DMS114 treated with DMSO at 0.1 percent for 48 hours (cell line): ENCODE measurements at regions not wholly inside any gene's neighbourhood (a gene's known extent, or its start where the extent isn't known, plus 50 kb on each side); places are given as distances from the start of the nearest gene placed in this dataset.
"Not testable (repeated sequence)": the region's sequence is repeated elsewhere in the genome, so short reads cannot be mapped to it uniquely, and the experiment has no call there.

ENCODE experiments used
- DNase-seq: peaks from one replicate; lab custom pipeline; 2025; ENCODE audit not compliant: unreplicated experiment; lab: John Stamatoyannopoulos, UW

DNA sequence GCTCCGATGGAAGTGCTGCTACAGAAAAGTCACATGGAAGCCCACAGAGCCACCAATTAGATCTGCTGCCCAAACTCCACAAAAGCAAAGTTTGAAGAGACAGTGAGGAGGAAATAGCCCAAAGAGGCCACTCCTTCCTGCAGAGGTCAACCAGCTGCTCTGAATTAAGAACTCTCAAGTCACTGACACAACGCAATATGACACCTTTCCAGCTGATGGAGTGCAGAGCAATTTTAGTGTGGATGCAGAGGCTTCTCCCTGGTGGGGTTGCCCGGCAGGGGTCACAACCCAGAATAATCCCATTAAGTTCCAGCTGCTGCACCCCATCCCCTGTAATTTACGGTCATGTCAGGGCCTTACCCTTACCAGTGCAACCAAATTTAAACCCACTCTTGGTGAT, 361.9 kb upstream of the JARID2 start:
- DNase-seq: no peak

DNA sequence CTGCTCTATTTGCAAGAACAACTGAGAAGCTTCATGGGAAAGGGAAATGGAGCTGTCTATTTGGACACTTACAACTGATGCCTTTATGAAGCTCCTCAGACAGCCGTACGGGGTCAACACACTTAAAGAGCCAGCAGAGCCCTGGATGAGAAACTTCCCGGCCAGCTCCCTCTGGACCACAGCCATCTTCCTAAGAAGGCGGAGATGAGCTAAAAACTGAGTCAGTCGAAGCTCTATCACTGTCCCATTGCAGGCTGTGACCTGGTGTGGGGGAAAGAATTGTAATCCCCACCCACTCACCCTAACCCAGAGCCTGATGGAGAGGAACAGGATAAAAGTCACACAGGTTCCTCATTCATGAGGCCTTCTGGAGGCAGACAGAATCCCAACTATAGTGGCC, 360.4 kb upstream of the JARID2 start:
- DNase-seq: no peak

DNA sequence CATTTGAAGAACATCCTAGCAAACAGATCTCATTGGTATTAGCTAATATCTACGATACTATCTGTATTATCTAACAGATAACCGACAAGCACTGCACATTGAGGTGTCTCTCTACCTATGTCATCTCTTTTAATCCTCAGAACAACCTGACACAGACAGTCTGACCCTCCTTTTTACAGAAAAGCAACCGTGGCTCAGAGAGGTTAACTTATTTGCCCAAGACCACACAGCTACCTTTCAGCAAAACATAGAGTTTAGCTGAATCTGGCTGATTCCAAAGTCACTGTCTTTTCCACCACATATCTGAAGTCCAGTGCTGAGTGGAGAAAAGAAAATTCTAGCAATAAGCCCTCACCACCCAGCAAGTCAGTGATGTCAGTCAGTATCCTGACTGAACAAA, 358.7 kb upstream of the JARID2 start:
- no peak for DNase-seq

DNA sequence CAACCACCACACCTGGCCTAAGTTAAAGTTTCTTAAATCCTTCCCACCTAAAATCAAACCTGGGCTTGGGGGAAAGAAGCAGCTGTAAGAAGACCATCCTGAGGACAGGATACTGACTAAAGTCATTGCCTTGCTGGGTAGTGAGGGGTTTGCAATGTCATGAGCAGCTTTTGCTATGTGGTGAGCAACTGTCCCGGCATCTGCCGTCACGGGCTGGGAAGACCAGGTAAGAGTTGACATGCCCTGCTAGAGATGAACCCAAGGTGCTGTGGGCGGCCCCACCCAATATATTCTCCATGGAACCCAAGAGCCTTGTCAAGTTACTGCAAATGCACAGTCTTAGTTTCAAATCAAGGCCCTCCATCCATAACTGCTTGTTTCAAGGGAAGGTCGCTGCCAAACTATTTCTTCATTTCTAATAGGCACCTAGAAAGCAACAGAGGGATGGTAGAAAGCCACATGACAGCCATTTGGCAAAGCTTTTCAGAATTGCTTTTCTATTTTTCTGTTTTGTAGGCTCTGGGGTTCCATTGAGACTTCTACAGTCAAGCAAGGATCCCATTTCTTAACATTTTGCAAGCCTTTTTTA, 357.8 kb upstream of the JARID2 start:
- no peak for DNase-seq

DNA sequence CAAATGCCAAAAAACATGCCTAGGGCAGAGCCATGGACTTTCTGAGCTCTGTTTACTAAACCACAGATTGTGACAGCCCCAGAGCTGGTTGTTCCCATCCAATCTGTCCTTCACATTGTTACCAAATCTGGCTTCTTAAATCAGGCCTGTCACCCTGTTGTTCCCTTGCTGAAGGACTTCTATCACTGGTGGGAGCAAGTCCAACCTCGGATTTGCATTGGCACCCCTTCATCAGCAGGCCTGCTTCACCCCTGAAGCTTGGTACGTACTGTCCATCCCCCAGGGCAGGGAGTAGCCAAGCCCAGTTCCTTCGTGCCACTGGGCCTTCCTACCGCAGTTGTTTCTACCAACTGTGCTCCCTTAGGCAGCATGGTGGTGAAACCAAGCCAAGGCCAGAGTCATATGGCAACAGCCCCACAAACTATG, 357.3 kb upstream of the JARID2 start:
- no peak for DNase-seq

DNA sequence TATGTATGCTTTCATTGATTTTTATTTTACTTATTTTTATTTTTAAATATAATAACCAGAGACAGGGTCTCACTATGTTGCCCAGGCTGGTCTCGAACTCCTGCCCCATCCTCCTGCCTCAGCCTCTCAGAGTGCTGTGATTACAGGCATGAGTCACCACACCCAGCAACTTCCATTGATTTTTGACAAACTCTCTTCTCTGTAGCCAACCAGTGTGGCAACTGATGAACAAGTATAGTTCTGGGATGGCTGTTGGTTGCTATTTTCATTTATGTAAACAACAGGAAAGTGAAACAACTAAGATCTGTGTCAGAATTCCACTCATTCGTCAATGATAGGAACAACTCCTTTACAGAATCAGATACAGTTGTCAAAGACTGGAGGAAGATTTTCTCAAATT, 356.7 kb upstream of the JARID2 start:
- DNase-seq: no peak

DNA sequence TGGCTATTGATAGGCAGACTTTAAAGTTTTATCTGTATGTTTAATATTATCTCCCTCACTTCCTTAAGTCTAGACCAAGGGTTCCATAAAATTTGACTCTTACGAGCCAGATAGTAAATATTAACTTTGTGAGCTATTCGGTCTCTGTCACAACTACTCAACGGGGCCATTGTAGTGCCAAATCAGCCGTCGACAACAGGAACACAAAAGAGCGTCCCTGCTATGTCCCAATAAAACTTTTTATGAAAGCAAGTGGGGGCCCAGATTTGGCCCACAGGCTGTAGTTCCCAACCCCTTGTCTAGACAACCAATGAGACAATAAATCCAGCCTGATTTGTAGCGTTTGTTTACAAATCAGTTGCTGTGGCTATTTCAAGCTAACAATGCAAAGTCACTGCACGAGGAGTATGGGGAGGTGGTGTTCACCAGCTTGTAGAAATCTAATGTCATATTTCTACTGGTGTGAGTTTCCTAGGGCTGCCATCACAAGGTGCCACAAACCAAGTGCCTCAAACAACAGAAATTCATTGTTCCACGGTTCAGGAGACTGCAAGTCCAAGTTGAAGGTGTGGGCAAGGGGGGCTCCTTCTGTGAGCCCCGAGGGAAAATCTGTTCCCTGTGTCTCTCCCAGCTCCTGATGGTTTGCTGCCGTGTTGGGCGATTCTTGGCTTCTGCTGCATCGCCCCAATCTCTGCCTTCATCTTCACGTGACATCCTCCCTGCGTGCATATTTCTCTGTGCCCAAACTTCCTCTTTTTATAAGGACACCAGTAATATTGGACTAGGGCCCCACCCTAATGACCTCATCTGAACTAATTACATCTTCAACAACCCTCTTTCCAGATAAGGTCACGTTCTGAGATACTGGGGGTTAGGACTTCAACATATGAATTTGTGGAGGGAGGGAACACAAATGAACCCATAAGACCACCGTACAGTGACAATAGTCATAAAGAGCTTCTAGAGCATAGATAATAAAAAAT, 356.0 kb upstream of the JARID2 start:
- no peak for DNase-seq

DNA sequence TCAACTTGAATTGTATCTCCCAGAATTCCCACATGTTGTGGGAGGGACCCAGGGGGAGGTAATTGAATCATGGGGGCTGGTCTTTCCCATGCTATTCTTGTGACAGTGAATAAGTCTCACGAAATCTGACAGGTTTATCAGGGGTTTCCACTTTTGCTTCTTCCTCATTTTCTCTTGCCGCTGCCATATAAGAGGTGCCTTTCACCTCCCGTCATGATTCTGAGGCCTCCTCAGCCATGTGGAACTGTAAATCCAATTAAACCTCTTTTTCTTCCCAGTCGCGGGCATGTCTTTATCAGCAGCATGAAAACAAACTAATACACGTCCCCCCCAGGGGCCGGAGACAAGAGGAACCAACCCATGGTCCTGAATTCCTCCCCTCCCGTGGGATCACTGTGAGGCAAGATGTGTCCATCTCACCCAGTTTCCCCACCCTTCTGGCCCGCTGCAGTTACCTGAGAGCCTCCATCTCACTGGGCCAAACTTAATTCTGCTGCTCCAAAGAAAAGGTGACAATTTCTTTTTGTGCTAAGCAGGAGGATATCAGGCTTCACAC, 354.0 kb upstream of the JARID2 start:
- DNase-seq: not testable (repeated sequence)

DNA sequence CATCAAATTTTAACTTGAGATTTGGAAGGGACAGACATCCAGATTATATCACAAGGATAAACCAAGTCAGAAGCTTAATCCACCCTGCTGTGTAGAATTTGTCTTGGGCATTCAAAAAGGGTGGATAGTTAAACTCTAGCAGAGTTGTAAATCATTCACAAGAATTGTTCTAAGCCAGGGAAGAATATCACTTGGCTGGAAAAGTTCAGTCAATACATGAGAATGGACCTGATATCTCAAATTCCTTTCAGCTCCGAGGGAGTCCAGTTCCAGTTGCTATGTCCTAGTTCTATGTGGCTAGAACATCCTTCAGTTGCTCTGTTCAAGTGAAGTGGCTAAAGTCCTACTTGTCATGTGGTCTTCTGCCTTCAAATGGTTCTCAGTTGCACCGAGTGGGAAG, 351.8 kb upstream of the JARID2 start:
- DNase-seq: no peak

DNA sequence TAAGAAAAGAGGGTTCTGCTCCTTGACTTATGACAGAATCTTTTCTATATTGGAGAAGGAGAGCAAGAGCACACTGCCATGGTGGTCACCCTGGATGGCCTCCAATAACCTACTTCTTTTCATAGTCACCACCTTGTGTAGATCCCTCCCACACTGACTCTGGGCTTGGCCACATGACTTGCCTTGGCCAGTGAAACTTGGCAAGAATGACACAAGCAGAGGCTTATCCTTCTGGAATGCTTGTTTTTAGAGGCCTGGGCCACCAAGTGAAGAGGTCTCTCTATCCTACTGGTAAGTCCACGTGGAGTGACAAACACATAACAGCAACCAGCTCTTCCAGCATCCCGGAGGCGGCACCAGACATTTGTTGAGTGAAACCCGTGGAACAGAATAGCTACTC, 349.4 kb upstream of the JARID2 start:
- DNase-seq: no peak

DNA sequence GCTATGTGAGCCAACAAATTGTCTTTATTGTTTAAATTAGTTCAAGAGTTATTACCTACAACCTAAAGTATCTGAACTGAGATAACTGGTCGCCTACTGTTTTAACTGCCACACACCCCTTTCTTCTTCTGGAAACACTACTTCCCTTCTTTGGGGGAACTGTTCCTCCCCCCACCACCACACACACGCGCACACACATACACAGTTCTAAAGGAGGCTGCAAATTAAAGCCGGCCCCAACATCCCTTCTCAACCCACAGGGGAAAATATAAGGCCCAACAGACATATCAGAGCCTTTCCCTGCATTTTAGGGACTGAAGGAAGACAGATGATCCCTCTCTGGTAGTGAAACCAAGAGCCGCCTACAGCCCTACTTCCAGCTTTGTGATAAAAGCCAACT, 348.0 kb upstream of the JARID2 start:
- no peak for DNase-seq

DNA sequence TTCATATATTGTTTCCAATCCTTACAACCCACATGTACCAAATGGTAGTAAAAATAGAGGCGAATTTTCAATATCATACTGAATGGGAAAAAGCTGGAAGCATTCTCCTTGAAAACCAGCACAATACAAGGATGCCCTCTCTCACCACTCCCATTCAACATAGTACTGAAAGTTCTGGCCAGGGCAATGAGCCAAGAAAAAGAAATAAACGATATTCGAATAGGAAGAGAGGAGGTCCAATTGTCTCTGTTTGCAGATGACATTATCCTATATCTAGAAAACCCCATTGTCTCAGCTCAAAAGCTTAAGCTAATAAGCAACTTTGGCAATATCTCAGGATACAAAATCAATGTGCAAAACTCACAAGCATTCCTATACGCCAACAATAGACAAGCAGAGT, 346.4 kb upstream of the JARID2 start:
- not testable (repeated sequence) for DNase-seq

DNA sequence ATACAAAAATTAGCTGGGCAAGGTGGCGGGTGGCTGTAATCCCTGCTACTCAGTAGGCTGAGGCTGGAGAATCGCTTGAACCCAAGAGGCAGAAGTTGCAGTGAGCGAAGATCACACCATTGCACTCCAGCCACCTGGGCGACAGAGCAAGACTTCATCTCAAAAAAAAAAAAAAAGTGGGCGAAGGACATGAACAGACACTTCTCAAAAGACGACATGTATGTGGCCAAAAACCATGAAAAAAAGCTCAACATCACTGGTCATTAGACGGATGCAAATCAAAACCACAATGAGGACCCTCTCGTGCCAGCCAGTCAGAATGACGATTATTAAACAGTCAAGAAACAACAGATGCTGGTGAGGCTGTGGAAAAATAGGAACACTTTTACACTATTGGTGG, 344.9 kb upstream of the JARID2 start:
- no peak for DNase-seq

DNA sequence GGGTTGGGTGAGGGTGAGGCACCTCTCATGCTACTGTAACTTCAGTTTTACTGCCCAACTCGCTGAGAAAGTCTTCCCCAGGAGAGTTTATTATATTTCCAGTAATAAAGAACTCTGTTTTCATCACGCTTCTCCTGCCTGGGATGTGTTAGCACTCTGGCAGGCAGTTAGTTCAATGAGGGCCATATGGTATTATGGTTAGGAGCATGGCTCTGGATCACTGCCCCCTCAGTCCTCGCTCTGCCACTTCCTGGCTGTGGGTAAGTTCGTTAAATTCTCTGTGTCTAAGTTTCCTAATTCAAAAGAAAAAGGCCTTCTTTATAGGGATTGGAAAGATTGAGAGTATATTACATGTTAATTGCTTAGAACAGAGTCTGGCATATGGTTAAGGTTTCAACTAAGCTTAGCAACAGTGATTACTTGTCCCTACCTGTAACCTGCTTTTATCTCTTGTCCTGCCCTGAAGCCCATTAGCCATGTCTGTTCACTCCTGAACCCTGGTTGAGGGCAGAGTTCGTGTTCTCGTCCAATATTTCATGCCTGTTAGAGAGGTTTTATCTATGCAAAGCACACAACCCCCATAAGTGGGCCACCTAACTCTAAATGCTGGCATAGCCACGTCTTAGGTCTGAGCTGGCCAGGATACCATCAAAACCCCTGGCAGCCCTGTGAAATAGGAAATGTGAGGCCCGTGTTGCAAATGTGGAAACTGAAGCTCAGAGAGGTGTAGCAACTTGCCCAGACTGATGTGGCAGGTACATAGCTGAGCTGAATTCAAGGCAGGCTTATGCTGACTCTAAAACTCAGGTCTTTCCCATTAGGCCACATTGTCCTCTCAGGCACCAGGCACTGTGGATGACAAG, 342.5 kb upstream of the JARID2 start:
- no peak for DNase-seq

DNA sequence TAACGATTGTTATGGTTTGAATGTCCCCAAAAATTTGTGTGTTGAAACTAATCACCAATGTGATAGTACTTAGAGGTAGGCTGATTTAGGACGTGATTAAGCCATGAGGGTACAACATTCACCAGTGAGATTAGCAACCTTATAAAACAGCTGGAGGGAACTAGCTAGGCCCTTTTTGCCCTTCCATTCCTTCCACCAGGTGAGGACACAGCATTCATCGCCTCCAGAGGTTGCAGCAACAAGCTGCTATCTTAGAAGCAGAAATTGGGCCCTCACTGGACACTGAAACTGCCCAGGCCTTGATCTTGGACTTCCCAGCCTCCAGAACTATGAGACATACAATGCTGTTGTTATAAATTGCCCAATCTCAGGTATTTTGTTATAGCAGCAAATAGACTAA, 340.7 kb upstream of the JARID2 start:
- DNase-seq: no peak

DNA sequence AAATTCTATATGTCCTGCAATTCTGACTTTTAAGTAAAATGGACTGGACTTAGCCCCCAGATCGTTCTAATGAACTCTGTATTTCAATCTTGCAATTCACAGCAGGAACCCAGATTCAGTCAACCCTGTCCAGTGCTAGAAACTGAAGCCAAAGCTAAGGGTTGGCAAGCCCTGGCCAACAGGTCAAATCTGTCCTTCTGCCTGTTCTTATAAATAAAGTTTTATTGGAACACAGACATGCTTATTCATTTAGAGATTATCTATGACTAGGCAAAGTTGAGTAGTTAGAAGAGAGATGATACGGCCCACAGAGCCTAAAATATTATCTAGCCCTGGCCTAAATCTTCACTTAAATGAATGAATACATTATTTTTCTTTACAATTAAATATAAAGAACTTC, 339.2 kb upstream of the JARID2 start:
- DNase-seq: no peak

DNA sequence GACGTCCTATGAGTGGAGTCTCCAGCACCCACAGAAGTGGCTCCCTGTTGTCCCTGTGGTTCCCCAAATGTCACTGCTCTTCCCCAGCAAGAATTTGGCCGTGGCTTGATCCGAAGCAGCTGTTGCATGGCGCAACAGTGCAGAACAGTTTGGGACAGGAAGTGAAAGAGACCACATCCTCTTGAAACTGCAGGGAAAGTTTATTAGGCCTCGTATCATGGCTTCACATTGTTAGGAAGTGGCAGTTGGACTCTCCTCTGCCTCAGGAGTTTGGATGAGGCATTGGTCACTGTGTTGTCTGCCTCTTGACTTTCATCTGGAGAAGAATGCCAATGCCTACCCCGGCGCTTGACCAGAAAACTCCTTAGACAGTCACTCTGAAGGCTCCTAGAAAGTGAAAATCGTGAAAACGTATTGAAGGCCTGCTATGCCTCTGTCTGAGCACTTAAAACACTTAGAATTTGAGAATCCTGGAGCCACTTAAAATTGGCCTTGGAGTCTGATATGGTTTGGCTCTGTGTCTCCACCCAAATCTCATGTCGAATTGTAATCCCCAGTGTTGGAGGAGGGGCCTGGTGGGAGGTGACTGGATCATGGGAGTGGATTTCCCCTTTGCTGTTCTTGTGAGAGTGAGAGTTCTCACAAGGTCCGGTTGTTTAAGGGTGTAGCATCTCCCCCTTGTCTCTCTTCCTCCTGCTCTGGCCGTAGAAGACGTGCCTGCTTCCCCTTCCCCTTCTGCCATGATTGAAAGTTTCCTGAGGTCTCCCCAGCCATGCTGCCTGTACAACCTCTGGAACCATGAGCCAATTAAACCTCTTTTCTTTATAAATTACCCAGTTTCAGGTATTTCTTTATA, 334.9 kb upstream of the JARID2 start:
- DNase-seq: no peak

DNA sequence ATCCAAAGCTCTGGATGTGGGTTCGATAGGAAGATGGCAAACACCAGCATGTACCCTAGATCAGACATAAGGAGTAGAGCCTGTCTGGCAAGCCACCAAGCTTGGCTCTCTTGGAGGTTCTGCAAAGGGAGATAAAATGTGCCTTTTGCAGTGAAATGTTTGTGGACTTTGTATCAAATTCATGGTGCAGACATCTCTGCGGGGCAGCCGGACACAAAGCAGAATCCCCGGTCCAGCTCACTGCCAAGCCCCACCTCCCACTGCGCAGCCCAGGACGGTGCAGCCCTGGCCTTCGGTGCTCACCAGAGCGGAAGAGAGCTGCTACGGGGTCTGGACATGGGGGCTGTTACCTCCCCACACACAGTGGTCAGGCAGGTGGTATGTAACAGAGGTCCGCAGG, 333.6 kb upstream of the JARID2 start:
- no peak for DNase-seq

DNA sequence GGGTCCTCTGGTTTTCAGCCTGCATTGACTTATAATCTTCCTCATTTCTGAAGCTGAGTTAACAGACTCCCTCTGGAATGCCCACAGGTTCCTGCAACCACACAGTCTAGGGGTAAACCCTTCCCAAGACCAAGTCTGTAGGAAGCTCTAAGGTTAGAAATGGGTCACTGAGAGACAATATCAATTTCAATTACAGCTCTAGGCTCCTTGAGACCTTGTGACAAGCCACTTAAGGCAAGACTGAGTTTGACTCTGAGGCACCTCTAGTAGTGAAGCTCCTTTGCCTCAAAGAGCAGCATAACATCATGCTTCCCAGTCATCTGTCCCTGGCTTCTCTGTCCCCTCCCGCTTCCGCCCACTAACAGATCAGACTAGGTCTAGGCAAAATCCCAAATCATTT, 333.2 kb upstream of the JARID2 start:
- no peak for DNase-seq

DNA sequence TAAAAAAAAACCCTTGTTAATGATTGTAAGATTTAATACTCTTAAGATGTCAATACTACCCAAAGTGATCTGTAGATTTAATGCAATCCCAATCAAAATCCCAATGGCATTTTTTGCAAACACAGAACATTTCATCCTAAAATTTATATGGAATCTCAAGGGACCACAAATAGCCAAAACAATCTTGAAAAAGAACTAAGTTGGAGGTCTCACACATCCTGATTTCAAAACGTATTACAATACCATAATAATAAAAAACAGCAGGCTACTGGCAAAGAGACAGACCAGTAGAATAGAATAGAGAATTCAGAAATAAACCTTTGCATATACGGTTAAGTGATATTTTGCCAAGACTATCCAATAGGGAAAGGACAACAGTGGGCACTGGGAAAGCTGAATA, 331.9 kb upstream of the JARID2 start:
- no peak for DNase-seq
